ENCODE measurements at regions not wholly inside any gene's neighbourhood (a gene's known extent, or its start where the extent isn't known, plus 50 kb on each side); places are given as distances from the start of the nearest gene placed in this dataset.

DNA sequence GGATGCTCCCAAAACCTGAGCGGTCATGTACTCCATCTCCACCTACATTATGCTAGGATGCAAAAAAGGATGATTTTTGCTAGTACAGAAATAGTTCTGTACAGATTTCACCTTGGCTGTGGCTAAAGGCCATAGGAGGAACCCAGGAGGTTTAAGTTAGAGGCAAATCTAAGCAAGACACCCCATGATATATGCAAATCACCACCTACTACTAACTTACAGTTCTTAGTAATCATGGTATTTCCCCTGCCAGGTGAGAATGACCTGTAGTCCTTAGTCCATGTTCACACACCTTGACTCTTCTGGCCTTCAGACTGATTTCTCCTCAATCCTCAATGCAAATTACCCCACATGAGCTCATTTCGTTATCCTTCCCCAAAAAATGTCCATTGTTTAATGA is 154.2 kb downstream of the IMPG2 start:
- Mint-ChIP-seq H3K9me3 (no peaks in the 10 kb centered on the region), H3K4me3 (no peak overlapping the region), H3K4me1 (no peaks in the 10 kb centered on the region), H3K36me3 (no peaks in the 10 kb centered on the region), H3K27me3 (ENCODE audit: insufficient read depth, low read depth) (no peaks in the 10 kb centered on the region), H3K27ac (no peak overlapping the region)
- Histone ChIP-seq H4K20me1 (ENCODE audit: low read depth) (no peaks in the 10 kb centered on the region), H3K9me3 (ENCODE audit: low read depth) (no peaks in the 10 kb centered on the region), H3K4me1 (no peaks in the 10 kb centered on the region), H3K4me3 (no peak overlapping the region), H3F3A (ENCODE audit: low read depth) (no peaks in the 10 kb centered on the region), H3K9ac (no peak overlapping the region), H3K4me2 (no peak overlapping the region), H3K36me3 (no peaks in the 10 kb centered on the region), H3K79me2 (ENCODE audit: low read depth) (no peaks in the 10 kb centered on the region), H3K27me3 (no peaks in the 10 kb centered on the region), H2AFZ (replicated peaks) (no peak overlapping the region), H3K27ac (no peak overlapping the region)
- no peak for DNase-seq (ENCODE audit: low spot score)
- TF ChIP-seq EZH2phosphoT487 (IDR thresholded peaks at IDR 0.05) (no peak), EZH2 (IDR thresholded peaks at IDR 0.05) (no peak)
- TF ChIP-seq, protein P1, sequence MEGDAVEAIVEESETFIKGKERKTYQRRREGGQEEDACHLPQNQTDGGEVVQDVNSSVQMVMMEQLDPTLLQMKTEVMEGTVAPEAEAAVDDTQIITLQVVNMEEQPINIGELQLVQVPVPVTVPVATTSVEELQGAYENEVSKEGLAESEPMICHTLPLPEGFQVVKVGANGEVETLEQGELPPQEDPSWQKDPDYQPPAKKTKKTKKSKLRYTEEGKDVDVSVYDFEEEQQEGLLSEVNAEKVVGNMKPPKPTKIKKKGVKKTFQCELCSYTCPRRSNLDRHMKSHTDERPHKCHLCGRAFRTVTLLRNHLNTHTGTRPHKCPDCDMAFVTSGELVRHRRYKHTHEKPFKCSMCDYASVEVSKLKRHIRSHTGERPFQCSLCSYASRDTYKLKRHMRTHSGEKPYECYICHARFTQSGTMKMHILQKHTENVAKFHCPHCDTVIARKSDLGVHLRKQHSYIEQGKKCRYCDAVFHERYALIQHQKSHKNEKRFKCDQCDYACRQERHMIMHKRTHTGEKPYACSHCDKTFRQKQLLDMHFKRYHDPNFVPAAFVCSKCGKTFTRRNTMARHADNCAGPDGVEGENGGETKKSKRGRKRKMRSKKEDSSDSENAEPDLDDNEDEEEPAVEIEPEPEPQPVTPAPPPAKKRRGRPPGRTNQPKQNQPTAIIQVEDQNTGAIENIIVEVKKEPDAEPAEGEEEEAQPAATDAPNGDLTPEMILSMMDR (IDR thresholded peaks at IDR 0.05) = no peak

DNA sequence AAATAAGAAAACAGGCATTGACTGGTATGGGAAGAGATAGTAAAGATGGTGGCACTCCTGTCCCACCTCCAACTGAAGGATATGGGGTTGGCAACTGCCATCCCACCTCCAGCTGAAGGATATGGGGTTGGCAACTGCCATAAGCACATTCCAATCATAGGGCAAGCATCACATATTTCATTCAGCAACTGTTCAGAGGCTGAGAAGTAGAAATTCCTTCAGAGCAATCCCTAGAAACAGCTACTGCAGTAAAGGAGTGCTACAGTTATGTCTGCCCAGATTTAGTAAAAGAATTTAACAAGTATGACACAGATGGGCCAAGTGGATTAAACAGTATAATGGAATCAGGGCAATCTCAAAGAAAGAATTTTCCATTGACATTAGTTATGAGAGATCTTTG is 156.8 kb downstream of the IMPG2 start:
- Mint-ChIP-seq H3K4me1 (no peaks in the 10 kb centered on the region), H3K36me3 (no peaks in the 10 kb centered on the region), H3K27me3 (ENCODE audit: insufficient read depth, low read depth) (no peaks in the 10 kb centered on the region), H3K9me3 (no peaks in the 10 kb centered on the region), H3K4me3 (no peak overlapping the region), H3K27ac (no peak overlapping the region)
- H3K27me3 ChIP-seq = no peaks in the 10 kb centered on the region
- TF ChIP-seq, protein P1 (IDR thresholded peaks at IDR 0.05) = no peak
- TF ChIP-seq EZH2 (IDR thresholded peaks at IDR 0.05) (no peak), EZH2phosphoT487 (IDR thresholded peaks at IDR 0.05) (no peak)
- DNase-seq (ENCODE audit: low spot score) = no peak
- no peak overlapping the region for H3K27ac ChIP-seq
- no peak overlapping the region for H3K4me3 ChIP-seq
- H3K9ac ChIP-seq = no peak overlapping the region
- no peaks in the 10 kb centered on the region for H3K79me2 ChIP-seq (ENCODE audit: low read depth)
- no peak overlapping the region for H3K4me2 ChIP-seq
- H3K4me1 ChIP-seq = no peaks in the 10 kb centered on the region
- no peak overlapping the region for H2AFZ ChIP-seq (replicated peaks)
- H4K20me1 ChIP-seq (ENCODE audit: low read depth) = no peaks in the 10 kb centered on the region
- H3K36me3 ChIP-seq = no peaks in the 10 kb centered on the region
- H3F3A ChIP-seq (ENCODE audit: low read depth) = no peaks in the 10 kb centered on the region
- H3K9me3 ChIP-seq (ENCODE audit: low read depth) = no peaks in the 10 kb centered on the region

DNA sequence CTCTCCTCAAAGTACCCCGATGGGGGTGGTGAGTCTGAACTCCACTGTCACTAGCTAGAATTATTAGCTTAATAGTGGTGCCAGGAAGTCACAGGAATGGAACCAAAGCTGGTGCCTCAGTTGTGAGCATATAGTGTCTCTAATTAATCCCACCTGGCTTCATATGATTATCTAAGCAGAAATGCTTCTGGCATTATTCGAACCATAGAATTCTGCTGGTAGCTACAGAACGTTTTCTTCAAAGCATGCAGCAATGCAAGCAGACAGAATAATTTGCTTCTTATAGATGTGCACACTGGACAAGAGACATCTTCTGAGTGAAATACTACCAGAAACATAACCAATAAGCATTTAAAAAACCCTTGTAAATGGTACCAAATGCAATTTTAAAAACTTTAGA is 160.9 kb downstream of the IMPG2 start:
- H3K4me3 ChIP-seq = no peak overlapping the region

More for the DNA sequence above, 160.9 kb downstream of the IMPG2 start:
- no peaks in the 10 kb centered on the region for H3K36me3 Mint-ChIP-seq
- no peaks in the 10 kb centered on the region for H4K20me1 ChIP-seq (ENCODE audit: low read depth)
- no peak overlapping the region for H3K9ac ChIP-seq
- no peak overlapping the region for H3K4me3 Mint-ChIP-seq
- H3K27ac Mint-ChIP-seq = no peak overlapping the region
- no peak for TF ChIP-seq EZH2 (IDR thresholded peaks at IDR 0.05)
- TF ChIP-seq EZH2phosphoT487 (IDR thresholded peaks at IDR 0.05) = no peak
- TF ChIP-seq, protein P1 (IDR thresholded peaks at IDR 0.05) = no peak
- no peaks in the 10 kb centered on the region for H3K27me3 ChIP-seq
- H2AFZ ChIP-seq (replicated peaks) = no peak overlapping the region
- no peaks in the 10 kb centered on the region for H3K36me3 ChIP-seq
- H3K79me2 ChIP-seq (ENCODE audit: low read depth) = no peaks in the 10 kb centered on the region
- no peaks in the 10 kb centered on the region for H3K4me1 Mint-ChIP-seq
- H3K4me1 ChIP-seq = no peaks in the 10 kb centered on the region
- H3K27me3 Mint-ChIP-seq (ENCODE audit: insufficient read depth, low read depth) = no peaks in the 10 kb centered on the region
- H3K4me2 ChIP-seq = no peak overlapping the region
- no peaks in the 10 kb centered on the region for H3K9me3 Mint-ChIP-seq
- no peaks in the 10 kb centered on the region for H3K9me3 ChIP-seq (ENCODE audit: low read depth)
- DNase-seq (ENCODE audit: low spot score) = no peak
- H3K27ac ChIP-seq = no peak overlapping the region
- H3F3A ChIP-seq (ENCODE audit: low read depth) = no peaks in the 10 kb centered on the region

All from neural progenitor cell (in vitro differentiated cells).